H1 (cell line): ENCODE measurements at regions not wholly inside any gene's neighbourhood (a gene's known extent, or its start where the extent isn't known, plus 50 kb on each side); places are given as distances from the start of the nearest gene placed in this dataset.
"Not testable (repeated sequence)": the region's sequence is repeated elsewhere in the genome, so short reads cannot be mapped to it uniquely, and the experiment has no call there.

Experiments
- CTCF ChIA-PET: fragments of 300-600 bp; sonication (Branson Sonifier 250); formaldehyde crosslinking; loops from one replicate; lab custom pipeline; 2021; ENCODE audit not compliant: partially characterized antibody; lab: Charles Lee
- POLR2A ChIA-PET: fragments of 300-600 bp; sonication (Branson Sonifier 250); formaldehyde crosslinking; loops from one replicate; lab custom pipeline; 2021; ENCODE audit warnings: inconsistent platforms; ENCODE audit not compliant: partially characterized antibody; lab: Charles Lee
- DNase-seq, 2 experiments: peaks; one replicate each; pipeline versions ENCODE4 v3.0.0 to v3.0.0-alpha.2; 2010 to 2022; ENCODE audit warnings: low spot score in 2 of 2, low read depth in 1 of 2, mixed read lengths in 1 of 2
- FAIRE-seq: peaks from 2 replicates; lab custom pipeline; 2011; peaks lifted over from hg19 to GRCh38; lab: Jason Lieb, UNC
- H2AFZ ChIP-seq: 2 replicates; pipeline ENCODE4 v1.8.1; 2012; ENCODE audit warnings: low read length, inconsistent platforms
- H2AK5ac ChIP-seq: 2 replicates; pipeline ENCODE4 v1.6.1; 2013; ENCODE audit warnings: low read depth, low read length
- H2BK120ac ChIP-seq: replicated peaks from 2 replicates; pipeline ENCODE3; 2013; ENCODE audit warnings: low read depth, low read length, inconsistent platforms
- H2BK12ac ChIP-seq: 2 replicates; pipeline ENCODE4 v1.6.1; 2013; ENCODE audit warnings: low read depth, low read length
- H2BK15ac ChIP-seq: 2 replicates; pipeline ENCODE4 v1.6.1; 2013; ENCODE audit warnings: low read length
- H2BK20ac ChIP-seq: 2 replicates; pipeline ENCODE4 v1.6.1; 2013; ENCODE audit warnings: low read length
- H2BK5ac ChIP-seq: 2 replicates; pipeline ENCODE4 v1.6.1; 2013; ENCODE audit warnings: low read depth, low read length
- H3K14ac ChIP-seq: 2 replicates; pipeline ENCODE4 v1.6.1; 2013; ENCODE audit warnings: inconsistent platforms; ENCODE audit not compliant: insufficient read length
- H3K18ac ChIP-seq: 2 replicates; pipeline ENCODE4 v1.6.1; 2013; ENCODE audit warnings: low read length; ENCODE audit errors: extremely low read depth
- H3K23ac ChIP-seq: 2 replicates; pipeline ENCODE4 v1.6.1; 2013; ENCODE audit warnings: inconsistent platforms; ENCODE audit not compliant: insufficient read length
- H3K23me2 ChIP-seq: 2 replicates; pipeline ENCODE4 v1.6.1; 2013; ENCODE audit warnings: low read depth, low read length
- H3K27ac ChIP-seq: 2 replicates; pipeline ENCODE4 v1.6.1; 2011; ENCODE audit warnings: low read depth, low read length, inconsistent platforms
- H3K27me3 ChIP-seq, 4 experiments: replicated peaks in 1 of 4; 1 replicate in 1 of 4; 2 replicates in 3 of 4; pipeline versions ENCODE4 v1.6.1 to v1.8.1; 2011 to 2013; ENCODE audit warnings: low read length in 3 of 4, mild to moderate bottlenecking in 3 of 4, inconsistent platforms in 2 of 4, mixed read lengths in 2 of 4, moderate library complexity in 1 of 4; ENCODE audit not compliant: control insufficient read depth in 3 of 4, insufficient read depth in 3 of 4; ENCODE audit errors: extremely low read depth in 1 of 4
- H3K36me3 ChIP-seq, 4 experiments: 2 replicates each; pipeline versions ENCODE4 v1.6.1 to v1.8.1; 2011 to 2013; ENCODE audit warnings: mild to moderate bottlenecking in 4 of 4, low read length in 3 of 4, moderate library complexity in 2 of 4, control low read depth in 1 of 4, inconsistent platforms in 1 of 4; ENCODE audit not compliant: insufficient read depth in 4 of 4, control insufficient read depth in 2 of 4
- H3K4ac ChIP-seq: replicated peaks from 2 replicates; pipeline ENCODE3; 2013; ENCODE audit warnings: low read length, low read depth, mixed read lengths, inconsistent platforms; ENCODE audit not compliant: insufficient read length
- H3K4me1 ChIP-seq, 4 experiments: replicated peaks in 1 of 4; 1 replicate in 1 of 4; 2 replicates in 3 of 4; pipeline versions ENCODE4 v1.6.1 to v1.8.1; 2011 to 2013; ENCODE audit warnings: low read length in 3 of 4, inconsistent platforms in 2 of 4, mixed read lengths in 1 of 4; ENCODE audit not compliant: insufficient read depth in 4 of 4, control insufficient read depth in 3 of 4
- H3K4me2 ChIP-seq, 2 experiments: 2 replicates each; pipeline versions ENCODE4 v1.6.1 to v1.8.1; 2011 to 2013; ENCODE audit warnings: low read depth in 2 of 2, low read length in 2 of 2, control low read depth in 1 of 2, inconsistent platforms in 1 of 2, mild to moderate bottlenecking in 1 of 2; ENCODE audit not compliant: insufficient read depth in 1 of 2
- H3K4me3 ChIP-seq, 4 experiments: fragments of 200-600, 300-600 bp in 1 of 4; sonication (generic), shearing (Covaris generic), sonication (Bioruptor Twin) in 1 of 4; 2 replicates each; pipeline versions ENCODE4 v1.5.1 to v1.8.1; 2011 to 2016; ENCODE audit warnings: low read length in 4 of 4, low read depth in 3 of 4, control low read depth in 2 of 4, inconsistent platforms in 2 of 4, mild to moderate bottlenecking in 2 of 4, mixed read lengths in 1 of 4, moderate library complexity in 1 of 4; ENCODE audit not compliant: insufficient read depth in 2 of 4; ENCODE audit errors: extremely low read depth in 1 of 4
- H3K56ac ChIP-seq: replicated peaks from 2 replicates; pipeline ENCODE3; 2013; ENCODE audit warnings: low read depth, mild to moderate bottlenecking, mixed read lengths, low read length, inconsistent platforms; ENCODE audit not compliant: insufficient read length
- H3K79me1 ChIP-seq: 2 replicates; pipeline ENCODE4 v1.6.1; 2013; ENCODE audit warnings: low read depth, low read length, control low read depth
- H3K79me2 ChIP-seq, 2 experiments: 2 replicates each; pipeline versions ENCODE4 v1.6.1 to v1.8.1; 2012 to 2013; ENCODE audit warnings: low read length in 2 of 2, mild to moderate bottlenecking in 2 of 2, inconsistent platforms in 1 of 2; ENCODE audit not compliant: insufficient read depth in 2 of 2, control insufficient read depth in 1 of 2
- H3K9ac ChIP-seq, 4 experiments: replicated peaks in 1 of 4; 1 replicate in 1 of 4; 2 replicates in 3 of 4; pipeline versions ENCODE4 v1.6.1 to v1.8.1; 2011 to 2013; ENCODE audit warnings: low read depth in 3 of 4, low read length in 3 of 4, control low read depth in 2 of 4, mild to moderate bottlenecking in 2 of 4, moderate library complexity in 2 of 4, inconsistent platforms in 1 of 4; ENCODE audit errors: extremely low read depth in 1 of 4
- H3K9me3 ChIP-seq, 2 experiments: 2 replicates each; pipeline versions ENCODE4 v1.6.1 to v1.8.1; 2012 to 2013; ENCODE audit warnings: mild to moderate bottlenecking in 2 of 2, moderate library complexity in 2 of 2, control low read depth in 1 of 2, inconsistent platforms in 1 of 2, low read depth in 1 of 2, low read length in 1 of 2, mixed read lengths in 1 of 2; ENCODE audit not compliant: insufficient read depth in 2 of 2
- H4K20me1 ChIP-seq, 2 experiments: replicated peaks in 1 of 2; 2 replicates each; pipeline versions ENCODE3 to v1.8.1; 2011 to 2013; ENCODE audit warnings: inconsistent platforms in 2 of 2, low read length in 2 of 2, mild to moderate bottlenecking in 1 of 2; ENCODE audit not compliant: insufficient read depth in 2 of 2, control insufficient read depth in 1 of 2
- H4K5ac ChIP-seq: 2 replicates; pipeline ENCODE4 v1.6.1; 2013; ENCODE audit warnings: low read length, low read depth, mixed read lengths, inconsistent platforms; ENCODE audit not compliant: insufficient read length
- H4K8ac ChIP-seq: 2 replicates; pipeline ENCODE4 v1.8.0; 2013; ENCODE audit warnings: mild to moderate bottlenecking, moderate library complexity, low read length, inconsistent platforms; ENCODE audit not compliant: insufficient read depth; ENCODE audit errors: extremely low read depth
- H4K91ac ChIP-seq: replicated peaks from 2 replicates; pipeline ENCODE3; 2013; ENCODE audit warnings: low read length, mixed read lengths, inconsistent platforms; ENCODE audit not compliant: insufficient read length
- WGBS, 2 experiments: shearing (Covaris generic) in 1 of 2; methylation state at CpG; one replicate each; pipeline versions ENCODE4 v1.1.6 to v1.1.7; 2013 to 2015; ENCODE audit warnings: low lambda C conversion rate in 2 of 2, mixed read lengths in 2 of 2, inconsistent platforms in 1 of 2, low coverage in 1 of 2, missing lambda C conversion rate in 1 of 2; ENCODE audit not compliant: insufficient replicate concordance in 2 of 2, insufficient coverage in 1 of 2, insufficient read length in 1 of 2; ENCODE audit errors: extremely low coverage in 1 of 2, missing lambda C conversion rate in 1 of 2; 5-methylcytosine and 5-hydroxymethylcytosine counted together

DNA sequence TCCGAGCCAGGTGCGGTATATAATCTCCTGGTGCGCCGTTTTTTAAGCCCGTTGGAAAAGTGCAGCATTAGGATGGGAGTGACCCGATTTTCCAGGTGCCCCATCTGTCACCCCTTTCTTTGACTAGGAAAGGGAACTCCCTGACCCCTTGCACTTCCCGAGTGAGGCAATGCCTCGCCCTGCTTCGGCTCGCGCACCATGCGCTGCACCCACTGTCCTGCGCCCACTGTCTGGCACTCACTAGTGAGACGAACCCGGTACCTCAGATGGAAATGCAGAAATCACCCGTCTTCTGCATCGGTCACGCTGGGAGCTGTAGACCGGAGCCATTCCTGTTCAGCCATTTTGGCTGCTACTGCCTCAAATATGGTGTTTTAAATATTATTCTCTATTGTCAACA lies 198.0 kb downstream of the MEIS1 start:
- H4K8ac ChIP-seq, H3K4me1 ChIP-seq, H4K5ac ChIP-seq, POLR2A ChIA-PET, H3K56ac ChIP-seq, H3K79me2 ChIP-seq, H3K27ac ChIP-seq, H2BK12ac ChIP-seq, H2BK5ac ChIP-seq, H3K18ac ChIP-seq, H3K4me2 ChIP-seq, H3K23me2 ChIP-seq, H2AFZ ChIP-seq, H2BK20ac ChIP-seq, H2BK120ac ChIP-seq, H3K4me3 ChIP-seq, H3K23ac ChIP-seq, H3K4ac ChIP-seq, H2BK15ac ChIP-seq, H3K9ac ChIP-seq, H2AK5ac ChIP-seq, H3K27me3 ChIP-seq, H3K14ac ChIP-seq, H4K20me1 ChIP-seq, FAIRE-seq, DNase-seq, H3K79me1 ChIP-seq, H4K91ac ChIP-seq, CTCF ChIA-PET, H3K36me3 ChIP-seq: not testable (repeated sequence)
- WGBS, 2 experiments: 93% methylated on average over 19 of the region's 19 CpGs; no CpG with 5 or more reads in 1 of the 2 experiments
- peaks cover 14 to 16% of the 10 kb centered on the region in 2 experiments for H3K9me3 ChIP-seq
